Neural progenitor cell (in vitro differentiated cells): ENCODE measurements at regions not wholly inside any gene's neighbourhood (a gene's known extent, or its start where the extent isn't known, plus 50 kb on each side); places are given as distances from the start of the nearest gene placed in this dataset.

Experiments used
- DNase-seq: peaks from one replicate; pipeline ENCODE4 v3.0.0-alpha.2; 2016; ENCODE audit warnings: low spot score
- H2AFZ ChIP-seq: fragments of 200-600 bp; sonication (generic); replicated peaks from 2 replicates; pipeline ENCODE4 v1.6.1; 2016; ENCODE audit warnings: antibody characterized with exemption
- H3F3A ChIP-seq: fragments of 200-600 bp; sonication (generic); 2 replicates; pipeline ENCODE4 v1.6.1; 2016; ENCODE audit warnings: antibody characterized with exemption, low read depth
- H3K27ac ChIP-seq: fragments of 200-600 bp; sonication (generic); 2 replicates; pipeline ENCODE4 v1.5.1; 2016; ENCODE audit warnings: mild to moderate bottlenecking
- H3K27me3 ChIP-seq: fragments of 200-600 bp; sonication (generic); 2 replicates; pipeline ENCODE4 v1.6.1; 2016; ENCODE audit warnings: mild to moderate bottlenecking, moderate library complexity
- H3K36me3 ChIP-seq: fragments of 200-600 bp; sonication (generic); 2 replicates; pipeline ENCODE4 v1.5.1; 2016
- H3K4me1 ChIP-seq: fragments of 200-600 bp; sonication (generic); 2 replicates; pipeline ENCODE4 v1.6.1; 2016; ENCODE audit warnings: mixed run types
- H3K4me2 ChIP-seq: fragments of 200-600 bp; sonication (generic); 2 replicates; pipeline ENCODE4 v1.6.1; 2016
- H3K4me3 ChIP-seq: fragments of 200-600 bp; sonication (generic); 2 replicates; pipeline ENCODE4 v1.5.1; 2016
- H3K79me2 ChIP-seq: fragments of 200-600 bp; sonication (generic); 2 replicates; pipeline ENCODE4 v1.6.1; 2016; ENCODE audit warnings: low read depth
- H3K9ac ChIP-seq: fragments of 200-600 bp; sonication (generic); 2 replicates; pipeline ENCODE4 v1.6.1; 2016
- H3K9me3 ChIP-seq: fragments of 200-600 bp; sonication (generic); 2 replicates; pipeline ENCODE4 v1.5.1; 2016; ENCODE audit warnings: low read depth
- H4K20me1 ChIP-seq: fragments of 200-600 bp; sonication (generic); 2 replicates; pipeline ENCODE4 v1.6.1; 2016; ENCODE audit warnings: low read depth
- H3K27ac Mint-ChIP-seq: 3 replicates; pipeline ENCODE4 v1.8.0; 2021; ENCODE audit warnings: mixed read lengths
- H3K27me3 Mint-ChIP-seq: 2 replicates; pipeline ENCODE4 v1.8.0; 2022; ENCODE audit warnings: low read depth, mild to moderate bottlenecking, inconsistent platforms, moderate library complexity, mixed read lengths; ENCODE audit not compliant: insufficient read depth
- H3K36me3 Mint-ChIP-seq: 3 replicates; pipeline ENCODE4 v1.8.0; 2021; ENCODE audit warnings: mixed read lengths
- H3K4me1 Mint-ChIP-seq: 3 replicates; pipeline ENCODE4 v1.8.0; 2021; ENCODE audit warnings: mixed read lengths
- H3K4me3 Mint-ChIP-seq: 3 replicates; pipeline ENCODE4 v1.8.0; 2021; ENCODE audit warnings: mild to moderate bottlenecking, moderate library complexity, mixed read lengths
- H3K9me3 Mint-ChIP-seq: 3 replicates; pipeline ENCODE4 v1.8.0; 2020; ENCODE audit warnings: mixed read lengths
- EZH2 ChIP-seq: fragments of 200-600 bp; sonication (generic); IDR thresholded peaks from 2 replicates; pipeline ENCODE4 v1.6.1; 2017; ENCODE audit warnings: antibody characterized with exemption, mild to moderate bottlenecking, moderate library complexity
- EZH2phosphoT487 ChIP-seq: fragments of 200-600 bp; sonication (generic); IDR thresholded peaks from 2 replicates; pipeline ENCODE4 v1.6.1; 2017; ENCODE audit warnings: antibody characterized with exemption
- TF ChIP-seq, protein P1 (sequence below): fragments of 200-600 bp; sonication (generic); IDR thresholded peaks from 2 replicates; pipeline ENCODE4 v1.5.1; 2017; ENCODE audit warnings: antibody characterized with exemption, mild to moderate bottlenecking

DNA sequence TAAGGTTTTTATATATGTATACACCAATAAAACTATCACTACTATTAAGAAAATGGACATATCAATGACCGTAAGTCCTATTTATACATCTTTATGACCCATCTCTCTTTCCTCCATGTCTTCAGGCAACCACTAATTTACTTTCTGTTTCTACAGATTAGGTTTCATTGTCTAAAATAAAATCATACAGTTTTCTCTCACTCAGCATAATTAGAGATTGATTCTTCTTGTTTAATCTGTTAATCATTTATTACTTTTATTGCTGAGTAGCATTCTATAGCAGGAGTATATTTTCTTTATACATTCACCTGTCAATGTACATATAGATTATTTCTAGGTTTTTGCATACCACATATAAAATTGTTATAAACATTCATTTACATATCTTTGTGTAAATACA is 388.0 kb downstream of the RFPL4B start:
- Histone ChIP-seq H3K9ac (no peak overlapping the region), H3F3A (no peaks in the 10 kb centered on the region), H4K20me1 (no peaks in the 10 kb centered on the region), H3K36me3 (peaks cover 6% of the 10 kb centered on the region), H3K9me3 (no peaks in the 10 kb centered on the region), H3K4me3 (no peak overlapping the region), H3K79me2 (no peaks in the 10 kb centered on the region), H3K4me2 (no peak overlapping the region), H2AFZ (no peak overlapping the region), H3K27ac (no peak overlapping the region), H3K4me1 (no peaks in the 10 kb centered on the region), H3K27me3 (no peaks in the 10 kb centered on the region)
- Mint-ChIP-seq H3K27ac (no peak overlapping the region), H3K27me3 (no peaks in the 10 kb centered on the region), H3K9me3 (peaks cover 14% of the 10 kb centered on the region), H3K4me1 (peaks cover 2% of the 10 kb centered on the region), H3K36me3 (peaks cover 11% of the 10 kb centered on the region), H3K4me3 (no peak overlapping the region)
- DNase-seq, result no peak
- TF ChIP-seq EZH2phosphoT487 (no peak), EZH2 (no peak)
- TF ChIP-seq, protein P1, sequence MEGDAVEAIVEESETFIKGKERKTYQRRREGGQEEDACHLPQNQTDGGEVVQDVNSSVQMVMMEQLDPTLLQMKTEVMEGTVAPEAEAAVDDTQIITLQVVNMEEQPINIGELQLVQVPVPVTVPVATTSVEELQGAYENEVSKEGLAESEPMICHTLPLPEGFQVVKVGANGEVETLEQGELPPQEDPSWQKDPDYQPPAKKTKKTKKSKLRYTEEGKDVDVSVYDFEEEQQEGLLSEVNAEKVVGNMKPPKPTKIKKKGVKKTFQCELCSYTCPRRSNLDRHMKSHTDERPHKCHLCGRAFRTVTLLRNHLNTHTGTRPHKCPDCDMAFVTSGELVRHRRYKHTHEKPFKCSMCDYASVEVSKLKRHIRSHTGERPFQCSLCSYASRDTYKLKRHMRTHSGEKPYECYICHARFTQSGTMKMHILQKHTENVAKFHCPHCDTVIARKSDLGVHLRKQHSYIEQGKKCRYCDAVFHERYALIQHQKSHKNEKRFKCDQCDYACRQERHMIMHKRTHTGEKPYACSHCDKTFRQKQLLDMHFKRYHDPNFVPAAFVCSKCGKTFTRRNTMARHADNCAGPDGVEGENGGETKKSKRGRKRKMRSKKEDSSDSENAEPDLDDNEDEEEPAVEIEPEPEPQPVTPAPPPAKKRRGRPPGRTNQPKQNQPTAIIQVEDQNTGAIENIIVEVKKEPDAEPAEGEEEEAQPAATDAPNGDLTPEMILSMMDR, result no peak

DNA sequence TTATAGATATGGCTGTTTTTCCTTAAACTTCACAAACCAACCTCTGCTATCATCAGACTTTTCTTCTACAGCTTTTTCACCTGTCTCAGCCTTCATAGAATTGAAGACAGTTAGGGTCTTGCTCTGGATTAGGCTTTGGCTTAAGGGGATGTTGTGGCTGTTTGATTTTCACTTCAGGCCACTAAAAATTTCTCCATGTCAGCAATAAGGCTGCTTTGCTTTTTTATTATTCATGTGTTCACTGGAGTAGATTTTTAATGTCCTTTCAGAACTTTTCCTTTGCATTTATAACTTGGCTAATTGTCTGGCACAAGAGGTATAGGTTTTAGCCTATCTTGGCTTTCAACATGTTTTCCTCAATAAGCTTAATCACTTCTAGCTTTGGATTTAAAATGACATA is 392.6 kb downstream of the RFPL4B start:
- Histone ChIP-seq H3K4me3 (no peak overlapping the region), H2AFZ (no peak overlapping the region), H3K27me3 (no peaks in the 10 kb centered on the region), H3F3A (peaks cover 6% of the 10 kb centered on the region), H3K4me1 (peaks cover 15% of the 10 kb centered on the region), H3K9me3 (no peaks in the 10 kb centered on the region), H3K79me2 (no peaks in the 10 kb centered on the region), H3K4me2 (no peak overlapping the region), H4K20me1 (no peaks in the 10 kb centered on the region), H3K36me3 (peaks cover 6% of the 10 kb centered on the region), H3K9ac (no peak overlapping the region), H3K27ac (no peak overlapping the region)
- H3K4me1 Mint-ChIP-seq, result peaks cover 20% of the 10 kb centered on the region
- no peak for DNase-seq
- no peaks in the 10 kb centered on the region for H3K27me3 Mint-ChIP-seq
- peaks cover 9% of the 10 kb centered on the region for H3K36me3 Mint-ChIP-seq
- TF ChIP-seq EZH2phosphoT487, result no peak
- no peak for TF ChIP-seq EZH2
- TF ChIP-seq, protein P1, result no peak
- no peak overlapping the region for H3K27ac Mint-ChIP-seq
- peaks cover 16% of the 10 kb centered on the region for H3K9me3 Mint-ChIP-seq
- no peak overlapping the region for H3K4me3 Mint-ChIP-seq

DNA sequence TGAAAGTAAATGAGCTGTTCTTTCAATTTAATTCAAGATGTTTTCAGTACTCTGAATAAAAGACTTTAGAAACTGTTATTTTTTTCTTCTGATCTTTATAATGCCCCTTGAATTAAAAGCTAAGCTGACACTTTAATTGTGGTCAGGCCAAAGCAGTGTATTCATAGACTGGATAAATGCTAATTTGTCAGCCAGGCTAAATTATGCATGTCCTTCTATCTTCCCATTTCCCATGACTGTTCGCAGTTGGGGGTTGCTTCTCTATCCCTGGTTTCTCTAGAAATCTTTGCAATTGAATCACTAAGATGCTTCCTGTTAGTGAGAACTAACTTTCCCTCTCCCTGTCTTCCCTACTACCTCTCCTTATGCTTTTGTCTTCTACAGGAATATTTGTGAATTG is 396.2 kb downstream of the RFPL4B start:
- no peak overlapping the region for H3K9ac ChIP-seq
- H3K27me3 ChIP-seq, result no peaks in the 10 kb centered on the region
- peak overlapping the region; percentile 56 for H3K27ac ChIP-seq
- Mint-ChIP-seq H3K27ac (peak overlapping the region; percentile 78), H3K4me1 (peaks cover 18% of the 10 kb centered on the region), H3K36me3 (peaks cover 3% of the 10 kb centered on the region), H3K4me3 (no peak overlapping the region), H3K27me3 (no peaks in the 10 kb centered on the region), H3K9me3 (peaks cover 10% of the 10 kb centered on the region)
- H4K20me1 ChIP-seq, result no peaks in the 10 kb centered on the region
- H3K79me2 ChIP-seq, result no peaks in the 10 kb centered on the region
- peaks cover 15% of the 10 kb centered on the region for H3K4me1 ChIP-seq
- TF ChIP-seq EZH2phosphoT487 (no peak), EZH2 (no peak)
- TF ChIP-seq, protein P1, result no peak
- peak overlapping the region; percentile 58 for H2AFZ ChIP-seq
- no peak overlapping the region for H3K4me2 ChIP-seq
- H3F3A ChIP-seq, result peaks cover 6% of the 10 kb centered on the region
- H3K9me3 ChIP-seq, result no peaks in the 10 kb centered on the region
- H3K4me3 ChIP-seq, result no peak overlapping the region
- peak; percentile 4 for DNase-seq
- no peaks in the 10 kb centered on the region for H3K36me3 ChIP-seq
